Non-pigmented ciliary epithelial cell (primary cell): ENCODE measurements at regions not wholly inside any gene's neighbourhood (a gene's known extent, or its start where the extent isn't known, plus 50 kb on each side); places are given as distances from the start of the nearest gene placed in this dataset.
A peak's percentile ranks its signal among the peaks of the same experiment; 100 is the strongest.

ENCODE experiments used
- DNase-seq: peaks from one replicate; pipeline ENCODE4 v3.0.0-alpha.2; 2010; ENCODE audit warnings: low read depth

- peak; percentile 35 for DNase-seq
Measured at GRCh38 chr9:4435197-4435596, 55.1 kb upstream of the SLC1A1 start.

DNA sequence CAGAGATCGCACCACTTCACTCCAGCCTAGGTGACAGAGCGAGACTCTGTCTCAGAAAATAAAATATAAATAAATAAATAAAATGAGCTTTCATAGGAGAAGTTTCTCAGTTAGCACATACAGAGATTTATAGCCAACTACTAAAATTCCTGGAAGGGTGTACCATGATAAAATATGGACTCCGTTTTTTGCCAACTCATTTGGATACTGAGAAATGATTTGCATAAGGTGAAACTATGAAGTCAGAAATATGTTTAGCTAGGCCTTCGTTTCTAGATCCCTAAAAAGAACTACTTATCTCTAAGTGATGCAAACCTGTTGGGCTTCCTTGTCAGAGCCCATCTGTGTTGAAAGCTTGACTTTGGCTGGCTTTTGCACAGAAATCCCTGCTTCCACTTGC, 56.9 kb upstream of the SLC1A1 start:
- DNase-seq: no peak

- no peak for DNase-seq
Measured at GRCh38 chr9:4430432-4431261, 59.6 kb upstream of the SLC1A1 start.

DNA sequence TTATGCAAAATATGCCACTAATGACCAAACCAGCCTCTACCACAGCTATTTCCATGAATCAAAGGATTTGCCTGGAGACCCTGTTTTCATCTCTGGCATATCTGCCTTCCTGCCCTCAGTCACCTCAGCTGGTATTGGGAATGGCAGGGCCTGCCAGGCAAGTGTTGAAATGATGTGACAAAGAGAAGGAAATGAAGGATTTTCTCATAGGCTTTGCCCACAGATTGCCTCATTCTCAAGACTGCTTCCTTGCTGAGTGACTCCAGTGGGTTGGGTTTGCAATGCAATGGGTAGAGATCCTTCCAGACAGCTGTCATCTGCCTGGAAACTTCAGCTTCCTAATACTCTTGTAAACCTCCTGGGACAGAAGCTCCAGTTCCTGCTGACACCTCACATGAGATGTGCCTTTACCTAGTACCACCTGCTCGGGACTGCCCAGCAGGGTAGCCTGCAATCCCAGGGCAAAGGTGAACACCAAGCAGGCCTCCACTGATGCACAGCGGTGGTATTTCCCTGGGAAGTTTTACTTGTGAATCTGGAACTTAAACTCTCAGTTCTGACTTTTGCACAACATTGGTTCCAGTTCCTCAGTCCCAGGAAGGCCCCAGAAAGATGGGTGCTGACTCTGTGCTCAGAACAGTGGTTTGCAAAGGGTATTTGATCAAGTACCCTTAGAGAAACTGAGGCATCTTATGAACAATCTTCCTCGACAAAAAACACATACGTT, 64.8 kb upstream of the SLC1A1 start:
- no peak for DNase-seq

- no peak for DNase-seq
Measured at GRCh38 chr9:4424891-4425290, 65.4 kb upstream of the SLC1A1 start.

GRCh38 chr9:4424038-4424437, 66.2 kb upstream of the SLC1A1 start:
- no peak for DNase-seq

DNA sequence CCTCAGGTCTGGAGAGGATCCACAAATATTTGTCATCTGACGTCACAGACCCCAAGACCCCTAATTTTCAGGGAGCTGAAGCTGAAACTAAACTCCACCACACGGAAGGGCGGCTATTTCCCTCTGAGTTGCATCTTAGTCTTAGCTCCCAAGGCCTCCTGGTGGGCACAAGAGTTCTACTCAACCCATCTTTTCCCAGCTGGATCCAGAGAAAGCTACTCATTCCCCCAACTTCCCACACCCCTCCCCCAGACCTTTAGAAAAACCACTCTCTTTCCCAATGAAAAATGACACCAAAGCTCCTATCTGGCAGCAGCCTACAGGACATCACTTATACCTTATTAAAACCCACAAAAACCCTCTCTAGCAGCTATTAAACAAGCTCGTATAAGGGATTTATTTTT, 67.1 kb upstream of the SLC1A1 start:
- DNase-seq: no peak

DNA sequence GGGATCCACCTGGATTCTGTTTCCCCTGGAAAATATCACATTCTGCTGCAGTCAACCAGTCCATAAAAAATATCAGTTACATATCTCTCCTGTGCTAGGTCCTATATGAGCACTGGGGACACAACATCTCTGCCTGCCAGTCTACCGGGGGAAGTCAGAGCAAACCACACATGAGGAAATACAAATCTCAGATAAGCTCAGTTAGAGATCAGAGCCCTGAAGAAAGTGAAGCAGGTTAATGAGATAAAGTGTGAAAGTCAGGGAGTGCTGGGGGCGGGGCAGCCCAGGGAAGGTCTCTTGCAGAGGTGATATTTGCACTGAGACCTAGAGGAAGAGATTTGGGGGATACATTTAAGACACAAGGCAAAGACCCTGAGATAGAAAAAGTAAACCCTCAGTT, 67.8 kb upstream of the SLC1A1 start:
- no peak for DNase-seq

- DNase-seq: no peak
Measured at GRCh38 chr9:4421847-4422246, 68.4 kb upstream of the SLC1A1 start.

DNA sequence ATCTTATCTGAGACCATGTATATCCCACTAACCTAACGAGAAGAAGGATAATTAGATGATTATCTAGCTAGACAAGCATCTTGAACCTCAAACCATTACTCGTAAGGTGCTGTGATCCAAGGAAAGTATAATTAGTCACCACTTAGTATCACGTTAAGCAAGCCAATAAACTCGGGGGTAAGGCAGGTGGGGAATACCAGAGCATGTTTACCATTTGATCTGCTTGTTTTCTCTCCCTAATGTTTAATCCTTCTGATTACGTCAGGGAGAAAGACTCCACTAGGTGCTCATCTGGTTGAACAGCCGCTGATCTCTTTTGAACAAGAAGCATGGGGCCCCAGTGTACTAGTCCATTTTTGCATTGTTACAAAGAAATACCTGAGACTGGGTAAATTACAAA, 69.9 kb upstream of the SLC1A1 start:
- no peak for DNase-seq

- peak; percentile 23 for DNase-seq
Measured at GRCh38 chr9:4417578-4418325, 72.5 kb upstream of the SLC1A1 start.

- DNase-seq: no peak
Measured at GRCh38 chr9:4416467-4416866, 73.8 kb upstream of the SLC1A1 start.

GRCh38 chr9:4415281-4415680, 75.0 kb upstream of the SLC1A1 start:
- DNase-seq: no peak

DNA sequence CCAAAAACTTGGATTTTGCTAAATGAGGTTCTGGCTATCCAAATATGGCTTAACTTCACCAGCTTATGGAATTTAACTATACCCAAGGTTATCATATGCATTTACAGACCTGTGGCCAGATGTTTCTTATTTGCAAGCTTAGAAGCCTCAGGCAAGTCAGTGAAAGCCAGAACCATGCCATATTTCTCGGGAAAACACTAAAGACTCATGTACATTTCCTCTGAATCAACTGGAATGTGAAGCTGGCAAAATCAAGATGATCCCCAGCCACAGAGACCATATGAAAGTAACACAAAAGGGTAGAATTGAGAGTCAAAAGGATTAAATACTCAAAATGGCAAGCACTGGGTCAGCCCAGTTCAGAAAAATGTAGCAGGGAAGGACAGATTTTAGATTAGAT, 76.4 kb upstream of the SLC1A1 start:
- no peak for DNase-seq

DNA sequence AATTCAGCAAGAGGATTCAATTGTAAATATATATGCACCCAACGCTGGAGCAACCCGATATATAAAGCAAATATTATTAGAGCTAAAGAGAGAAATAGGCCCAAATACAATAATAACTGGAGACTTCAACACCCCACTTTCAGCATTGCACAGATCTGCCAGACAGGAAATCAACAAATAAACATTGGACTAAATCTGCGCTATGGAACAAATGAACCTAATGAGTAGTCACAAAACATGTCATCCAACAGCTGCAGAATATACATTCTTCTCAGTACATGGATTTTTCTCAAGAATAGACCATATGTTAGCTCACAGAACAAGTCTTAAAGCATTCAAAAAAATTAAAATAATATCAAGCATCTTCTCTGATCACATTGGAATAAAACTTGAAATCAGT, 86.1 kb upstream of the SLC1A1 start:
- DNase-seq: no peak

DNA sequence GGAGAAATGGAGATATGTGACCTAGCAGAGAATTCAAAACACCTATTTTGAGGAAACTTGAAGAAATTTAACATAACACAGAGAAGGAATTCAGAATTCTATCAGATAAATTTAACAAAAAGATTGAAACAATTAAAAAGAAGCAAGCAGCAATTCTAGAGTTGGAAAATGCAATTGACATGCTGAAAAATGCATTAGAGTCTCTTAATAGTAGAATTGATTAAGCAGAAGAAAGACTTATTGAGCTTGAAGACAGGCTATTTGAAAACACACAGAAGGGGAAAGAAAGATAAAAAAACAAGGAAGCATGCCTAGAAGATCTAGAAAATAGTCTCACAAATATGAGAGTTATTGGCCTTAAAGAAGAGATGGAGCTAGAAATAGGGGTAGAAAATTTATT, 87.8 kb upstream of the SLC1A1 start:
- no peak for DNase-seq

DNA sequence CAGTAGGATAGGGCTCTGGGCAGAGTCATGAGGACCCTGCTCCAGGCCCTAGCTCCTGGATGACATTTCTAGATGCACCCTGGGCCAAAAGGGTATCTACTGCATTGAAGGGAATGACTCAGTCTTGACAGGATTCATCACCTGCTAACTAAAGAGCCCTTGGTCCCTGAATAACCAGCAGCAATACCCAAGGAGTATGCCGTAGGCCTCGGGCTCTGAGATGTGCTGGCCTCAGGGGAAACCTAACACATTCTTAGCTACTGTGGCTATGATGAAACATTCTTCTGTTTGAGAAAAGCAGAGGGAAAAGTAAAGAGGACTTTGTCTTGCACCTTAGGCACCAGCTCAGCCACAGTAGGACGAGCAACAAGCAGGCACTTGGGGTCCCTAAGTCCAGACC, 89.5 kb upstream of the SLC1A1 start:
- DNase-seq: no peak

GRCh38 chr9:4397917-4398316, 92.4 kb upstream of the SLC1A1 start:
- no peak for DNase-seq

GRCh38 chr9:4393806-4394523, 94.1 kb upstream of the GLIS3 start:
- DNase-seq: no peak

GRCh38 chr9:4389755-4390154, 89.9 kb upstream of the GLIS3 start:
- DNase-seq: peak; percentile 6

DNA sequence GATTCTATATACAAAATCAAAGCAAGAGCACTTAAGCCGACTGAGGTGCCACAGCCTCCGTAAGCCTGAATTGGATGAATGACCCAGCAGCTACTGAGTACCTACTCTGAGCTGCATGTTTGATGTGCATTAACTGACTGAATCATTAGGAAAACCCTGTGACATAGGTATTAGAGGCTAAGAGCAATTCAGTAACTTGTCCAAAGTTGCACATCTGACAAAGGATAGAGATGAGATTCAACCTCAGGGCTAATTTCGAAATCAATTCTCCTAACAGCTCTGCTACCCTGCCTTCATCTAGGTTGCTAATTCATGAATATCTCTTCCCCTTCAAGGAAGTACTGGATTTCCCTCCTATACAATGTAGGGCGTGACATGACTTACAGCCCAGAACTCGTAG, 89.1 kb upstream of the GLIS3 start:
- no peak for DNase-seq

DNA sequence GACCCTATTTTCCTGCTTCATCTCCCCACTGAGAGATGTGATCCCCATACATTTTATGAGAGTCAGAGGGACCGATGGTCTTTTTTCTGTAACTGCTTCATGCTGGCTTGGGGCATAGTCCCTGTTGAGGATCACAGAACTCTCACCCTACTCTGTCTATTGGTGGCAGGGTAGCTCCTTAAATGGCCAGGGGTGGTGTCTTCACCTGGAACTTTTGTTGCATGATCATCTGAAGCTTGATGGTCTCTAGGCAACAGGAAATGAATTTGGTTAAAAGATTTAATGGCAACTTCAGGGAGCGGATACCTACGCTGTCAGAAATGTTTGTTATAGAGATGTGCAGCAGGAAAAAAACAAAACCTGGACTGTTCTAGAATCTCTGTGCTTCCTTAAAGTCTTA, 87.0 kb upstream of the GLIS3 start:
- no peak for DNase-seq
